NT2/D1 (cell line): ENCODE measurements at regions not wholly inside any gene's neighbourhood (a gene's known extent, or its start where the extent isn't known, plus 50 kb on each side); places are given as distances from the start of the nearest gene placed in this dataset.

Source experiments
- YY1 ChIP-seq: IDR thresholded peaks from 2 replicates; pipeline ENCODE4 v1.6.1; 2011; ENCODE audit not compliant: insufficient read length, insufficient read depth
- ZNF274 ChIP-seq: IDR thresholded peaks from 2 replicates; pipeline ENCODE4 v1.6.1; 2011; ENCODE audit warnings: mild to moderate bottlenecking, low read depth, low read length

- TF ChIP-seq ZNF274 = no peak
- TF ChIP-seq YY1 = no peak
Measured at GRCh38 chr7:106370542-106370941, 85.8 kb upstream of the NAMPT start.
